HUES6 (cell line): ENCODE measurements at regions not wholly inside any gene's neighbourhood (a gene's known extent, or its start where the extent isn't known, plus 50 kb on each side); places are given as distances from the start of the nearest gene placed in this dataset.

Source experiments
- H3K27ac ChIP-seq: 2 replicates; pipeline ENCODE4 v1.7.0; 2013; ENCODE audit warnings: low read depth, mild to moderate bottlenecking, low read length, inconsistent platforms
- H3K27me3 ChIP-seq: 2 replicates; pipeline ENCODE4 v1.6.1; 2013; ENCODE audit warnings: low read length; ENCODE audit not compliant: control insufficient read depth, insufficient read depth
- H3K36me3 ChIP-seq: 2 replicates; pipeline ENCODE4 v1.6.1; 2013; ENCODE audit warnings: low read length; ENCODE audit not compliant: control insufficient read depth, insufficient read depth
- H3K4me1 ChIP-seq: 2 replicates; pipeline ENCODE4 v1.6.1; 2013; ENCODE audit warnings: low read length; ENCODE audit not compliant: control insufficient read depth, insufficient read depth
- H3K4me3 ChIP-seq: 2 replicates; pipeline ENCODE4 v1.5.1; 2013; ENCODE audit warnings: low read depth, low read length
- H3K9ac ChIP-seq: one replicate; pipeline ENCODE4 v1.6.1; 2013; ENCODE audit warnings: mild to moderate bottlenecking, low read length
- H3K9me3 ChIP-seq: 2 replicates; pipeline ENCODE4 v1.6.1; 2013; ENCODE audit warnings: low read depth, low read length; ENCODE audit not compliant: control insufficient read depth, insufficient read depth

GRCh38 chr13:73204952-73205351 is 146.1 kb downstream of the KLF5 start:
- no peaks in the 10 kb centered on the region for H3K27me3 ChIP-seq
- no peak overlapping the region for H3K27ac ChIP-seq
- no peaks in the 10 kb centered on the region for H3K36me3 ChIP-seq
- no peak overlapping the region for H3K9ac ChIP-seq
- no peak overlapping the region for H3K4me3 ChIP-seq
- no peaks in the 10 kb centered on the region for H3K9me3 ChIP-seq
- H3K4me1 ChIP-seq, result no peaks in the 10 kb centered on the region

GRCh38 chr13:73201626-73202025 is 142.8 kb downstream of the KLF5 start:
- H3K9me3 ChIP-seq, result no peaks in the 10 kb centered on the region
- H3K4me1 ChIP-seq, result no peaks in the 10 kb centered on the region
- no peaks in the 10 kb centered on the region for H3K27me3 ChIP-seq
- no peak overlapping the region for H3K9ac ChIP-seq
- H3K36me3 ChIP-seq, result no peaks in the 10 kb centered on the region
- H3K27ac ChIP-seq, result no peak overlapping the region
- no peak overlapping the region for H3K4me3 ChIP-seq

GRCh38 chr13:73198991-73199411 is 140.2 kb downstream of the KLF5 start:
- H3K4me3 ChIP-seq, result no peak overlapping the region
- no peak overlapping the region for H3K27ac ChIP-seq
- peaks cover 2% of the 10 kb centered on the region; the same call in 1 of the 2 replicates for H3K4me1 ChIP-seq
- H3K36me3 ChIP-seq, result no peaks in the 10 kb centered on the region
- no peaks in the 10 kb centered on the region for H3K9me3 ChIP-seq
- no peaks in the 10 kb centered on the region for H3K27me3 ChIP-seq
- no peak overlapping the region for H3K9ac ChIP-seq

- Histone ChIP-seq H3K9ac (no peak overlapping the region), H3K27ac (no peak overlapping the region), H3K4me1 (peaks cover 7% of the 10 kb centered on the region), H3K27me3 (no peaks in the 10 kb centered on the region), H3K9me3 (no peaks in the 10 kb centered on the region), H3K36me3 (no peaks in the 10 kb centered on the region), H3K4me3 (no peak overlapping the region)
Measured at GRCh38 chr13:73195091-73195490, 136.3 kb downstream of the KLF5 start.

GRCh38 chr13:73194310-73194709 is 135.5 kb downstream of the KLF5 start:
- H3K27ac ChIP-seq, result no peak overlapping the region
- no peaks in the 10 kb centered on the region for H3K36me3 ChIP-seq
- H3K4me3 ChIP-seq, result no peak overlapping the region

GRCh38 chr13:73193554-73193953 is 134.7 kb downstream of the KLF5 start:
- H3K4me3 ChIP-seq, result no peak overlapping the region
- H3K9ac ChIP-seq, result no peak overlapping the region
- H3K36me3 ChIP-seq, result no peaks in the 10 kb centered on the region
- H3K4me1 ChIP-seq, result peaks cover 16% of the 10 kb centered on the region
- no peaks in the 10 kb centered on the region for H3K9me3 ChIP-seq
- H3K27me3 ChIP-seq, result no peaks in the 10 kb centered on the region
- H3K27ac ChIP-seq, result no peak overlapping the region

More at GRCh38 chr13:73194310-73194709, 135.5 kb downstream of the KLF5 start:
- Histone ChIP-seq H3K27me3 (no peaks in the 10 kb centered on the region), H3K4me1 (peaks cover 14% of the 10 kb centered on the region), H3K9me3 (no peaks in the 10 kb centered on the region), H3K9ac (no peak overlapping the region)

- Histone ChIP-seq H3K36me3 (no peaks in the 10 kb centered on the region), H3K27ac (no peak overlapping the region), H3K9ac (no peak overlapping the region), H3K4me3 (no peak overlapping the region), H3K27me3 (no peaks in the 10 kb centered on the region), H3K4me1 (peaks cover 16% of the 10 kb centered on the region), H3K9me3 (no peaks in the 10 kb centered on the region)
Measured at GRCh38 chr13:73190477-73190876, 131.7 kb downstream of the KLF5 start.

- Histone ChIP-seq H3K4me1 (peaks cover 14% of the 10 kb centered on the region), H3K27ac (no peak overlapping the region)
Measured at GRCh38 chr13:73189776-73190175, 131.0 kb downstream of the KLF5 start.

GRCh38 chr13:73189362-73189761 is 130.6 kb downstream of the KLF5 start:
- Histone ChIP-seq H3K9me3 (no peaks in the 10 kb centered on the region), H3K27ac (no peak overlapping the region), H3K4me3 (no peak overlapping the region), H3K9ac (no peak overlapping the region), H3K36me3 (no peaks in the 10 kb centered on the region), H3K27me3 (no peaks in the 10 kb centered on the region), H3K4me1 (peaks cover 14% of the 10 kb centered on the region)

More at GRCh38 chr13:73189776-73190175, 131.0 kb downstream of the KLF5 start:
- Histone ChIP-seq H3K36me3 (no peaks in the 10 kb centered on the region), H3K27me3 (no peaks in the 10 kb centered on the region), H3K9me3 (no peaks in the 10 kb centered on the region), H3K9ac (no peak overlapping the region), H3K4me3 (no peak overlapping the region)

GRCh38 chr13:73187106-73187505 is 128.3 kb downstream of the KLF5 start:
- peaks cover 14% of the 10 kb centered on the region for H3K4me1 ChIP-seq
- no peaks in the 10 kb centered on the region for H3K9me3 ChIP-seq
- no peak overlapping the region for H3K27ac ChIP-seq
- H3K36me3 ChIP-seq, result no peaks in the 10 kb centered on the region
- no peak overlapping the region for H3K9ac ChIP-seq
- H3K27me3 ChIP-seq, result no peaks in the 10 kb centered on the region
- no peak overlapping the region for H3K4me3 ChIP-seq

- Histone ChIP-seq H3K36me3 (no peaks in the 10 kb centered on the region), H3K9ac (no peak overlapping the region), H3K4me3 (no peak overlapping the region), H3K27me3 (no peaks in the 10 kb centered on the region), H3K27ac (no peak overlapping the region), H3K9me3 (no peaks in the 10 kb centered on the region), H3K4me1 (no peaks in the 10 kb centered on the region)
Measured at GRCh38 chr13:73179650-73180274, 121.0 kb downstream of the KLF5 start.
